ENCODE measurements at regions not wholly inside any gene's neighbourhood (a gene's known extent, or its start where the extent isn't known, plus 50 kb on each side); places are given as distances from the start of the nearest gene placed in this dataset.

DNA sequence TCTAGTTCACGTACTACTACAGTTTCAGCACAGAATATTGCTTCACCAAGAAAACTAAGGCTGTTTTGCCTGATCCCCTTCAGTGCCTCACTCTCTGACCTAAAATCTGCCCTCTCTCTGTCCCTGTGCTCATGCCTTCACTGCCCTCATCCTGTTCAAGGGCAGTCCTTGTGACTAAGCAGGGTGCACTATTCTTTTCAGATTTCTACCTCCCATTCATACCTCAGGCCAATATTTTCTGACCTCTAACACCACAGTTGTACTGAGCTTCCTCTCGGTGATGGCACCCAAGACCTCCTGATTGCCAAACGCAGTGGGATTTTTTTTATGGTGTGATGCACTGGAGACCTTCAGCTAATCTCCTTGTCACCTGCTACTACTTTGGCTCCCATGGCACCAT, 57.7 kb upstream of the GADD45A start:
- TF ChIP-seq POLR2A (IDR thresholded peaks at IDR 0.05; ENCODE audit: control extremely low read depth in 1 of 2, low read depth in 2 of 2, low read length in 2 of 2), result no peak
- TF ChIP-seq SRF (IDR thresholded peaks at IDR 0.05; ENCODE audit: low read depth, low read length), result no peak
- TF ChIP-seq CBX8 (IDR thresholded peaks at IDR 0.05; ENCODE audit: borderline replicate concordance, low read depth, low read length), result no peak
- TF ChIP-seq, protein P1, sequence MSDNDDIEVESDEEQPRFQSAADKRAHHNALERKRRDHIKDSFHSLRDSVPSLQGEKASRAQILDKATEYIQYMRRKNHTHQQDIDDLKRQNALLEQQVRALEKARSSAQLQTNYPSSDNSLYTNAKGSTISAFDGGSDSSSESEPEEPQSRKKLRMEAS (IDR thresholded peaks at IDR 0.05), result no peak
- no peak for TF ChIP-seq SP2 (IDR thresholded peaks at IDR 0.05; ENCODE audit: low read length)
- TF ChIP-seq ZNF274 (IDR thresholded peaks at IDR 0.05; ENCODE audit: borderline replicate concordance, extremely low read depth, low read length), result no peak

All from H1 (cell line).